BLaER1 (cell line): ENCODE measurements at regions not wholly inside any gene's neighbourhood (a gene's known extent, or its start where the extent isn't known, plus 50 kb on each side); places are given as distances from the start of the nearest gene placed in this dataset.
A peak's percentile ranks its signal among the peaks of the same experiment; 100 is the strongest.

ENCODE experiments used
- H3K27ac ChIP-seq: shearing (Covaris generic); formaldehyde crosslinking; 2 replicates; pipeline ENCODE4 v1.8.1; 2022
- H3K27me3 ChIP-seq: shearing (Covaris generic); formaldehyde crosslinking; 2 replicates; pipeline ENCODE4 v1.8.1; 2022
- H3K36me3 ChIP-seq: shearing (Covaris generic); formaldehyde crosslinking; 2 replicates; pipeline ENCODE4 v1.8.1; 2022
- H3K4me1 ChIP-seq: shearing (Covaris generic); formaldehyde crosslinking; 2 replicates; pipeline ENCODE4 v1.8.1; 2022
- H3K4me2 ChIP-seq: shearing (Covaris generic); formaldehyde crosslinking; 2 replicates; pipeline ENCODE4 v1.8.1; 2022
- H3K4me3 ChIP-seq: shearing (Covaris generic); formaldehyde crosslinking; 2 replicates; pipeline ENCODE4 v1.8.1; 2022
- H3K9ac ChIP-seq: shearing (Covaris generic); formaldehyde crosslinking; 2 replicates; pipeline ENCODE4 v1.8.1; 2022
- H3K9me3 ChIP-seq: shearing (Covaris generic); formaldehyde crosslinking; 2 replicates; pipeline ENCODE4 v1.8.1; 2022
- H4K20me1 ChIP-seq: shearing (Covaris generic); formaldehyde crosslinking; 2 replicates; pipeline ENCODE4 v1.8.1; 2022
- Cebpa-rat ChIP-seq: shearing (Covaris generic); IDR thresholded peaks from 2 replicates; pipeline ENCODE4 v1.8.1; 2022

DNA sequence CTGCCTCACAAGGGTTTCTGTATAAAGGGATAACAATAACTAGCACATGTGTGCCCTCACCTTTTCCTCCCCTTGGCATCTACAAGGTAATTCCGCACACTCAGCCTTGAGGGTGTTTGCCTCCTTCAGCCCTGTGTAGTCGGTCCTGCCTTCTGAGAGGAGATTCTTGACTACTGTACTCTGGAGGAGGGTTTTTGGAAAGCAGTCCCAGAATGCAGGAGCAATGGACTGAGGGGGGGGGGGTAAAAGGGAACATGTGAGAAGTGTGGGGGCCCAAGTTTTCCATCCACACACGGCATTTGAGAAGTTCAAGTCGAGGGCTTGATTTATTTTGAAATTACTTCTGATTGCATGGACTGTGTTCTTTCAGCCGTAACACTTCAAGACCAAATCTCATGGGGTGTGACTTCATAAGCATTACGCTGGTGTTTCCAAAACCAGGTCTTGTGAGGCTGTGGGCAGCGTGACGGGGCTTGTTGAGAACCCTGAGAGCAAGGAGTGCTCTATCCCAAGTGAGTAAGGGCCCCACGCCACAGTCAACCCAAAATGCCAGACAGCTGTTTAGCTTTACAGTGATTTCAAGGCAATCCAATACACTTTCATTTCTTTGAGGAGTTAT, 198.7 kb upstream of the MEIS1 start:
- Histone ChIP-seq H3K36me3 (no peaks in the 10 kb centered on the region), H3K4me1 (peaks cover 39% of the 10 kb centered on the region), H4K20me1 (no peaks in the 10 kb centered on the region), H3K9ac (no peak overlapping the region), H3K27me3 (no peaks in the 10 kb centered on the region), H3K27ac (no peak overlapping the region), H3K9me3 (no peaks in the 10 kb centered on the region), H3K4me2 (peak overlapping the region; percentile 63), H3K4me3 (no peak overlapping the region)
- TF ChIP-seq Cebpa-rat = no peak

DNA sequence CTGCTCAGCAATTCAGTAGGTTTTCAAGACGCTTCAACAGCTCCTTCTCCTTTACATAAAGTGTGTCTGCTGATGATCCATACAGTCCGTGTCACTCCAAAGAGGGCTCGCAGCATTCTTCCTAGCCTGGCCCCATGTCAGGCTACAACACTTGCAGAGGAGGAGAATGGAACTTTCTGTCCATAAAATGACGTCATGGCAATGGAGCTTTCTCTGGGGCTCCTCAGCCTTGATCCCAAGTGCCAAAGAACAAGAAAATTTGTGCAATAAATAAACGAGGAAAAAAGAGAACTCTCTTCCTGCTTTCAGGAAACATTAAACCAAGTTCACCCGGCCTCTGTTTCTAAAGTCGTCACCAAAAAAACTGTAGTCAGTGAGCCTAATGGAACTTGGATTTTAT, 199.5 kb upstream of the MEIS1 start:
- Histone ChIP-seq H3K4me2 (peak overlapping the region; percentile 63; the same call in 1 of the 2 replicates), H3K27ac (no peak overlapping the region), H3K27me3 (no peaks in the 10 kb centered on the region), H3K4me1 (peaks cover 32% of the 10 kb centered on the region), H3K9me3 (no peaks in the 10 kb centered on the region), H3K4me3 (no peak overlapping the region), H4K20me1 (no peaks in the 10 kb centered on the region), H3K9ac (no peak overlapping the region), H3K36me3 (no peaks in the 10 kb centered on the region)
- TF ChIP-seq Cebpa-rat = no peak

DNA sequence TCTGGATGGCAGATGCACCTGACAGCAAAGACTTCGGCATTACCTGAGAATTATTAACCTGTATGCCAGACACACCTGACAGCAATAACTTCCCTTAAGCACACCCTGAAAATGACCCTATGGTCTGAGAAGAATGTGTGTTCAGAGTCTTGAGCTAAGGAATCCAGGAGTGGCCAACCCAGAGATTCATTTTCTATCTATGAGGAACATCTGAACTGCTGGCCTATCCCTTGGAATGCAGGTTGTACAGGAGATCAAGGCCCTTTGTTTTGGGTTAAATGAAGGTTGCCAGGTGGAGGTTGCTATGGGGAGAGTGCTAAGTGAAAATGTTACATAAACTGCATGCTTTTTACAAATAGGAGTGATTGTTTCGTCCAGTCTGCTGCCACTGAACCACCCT, 200.9 kb upstream of the MEIS1 start:
- H3K4me1 ChIP-seq = peaks cover 26% of the 10 kb centered on the region
- H3K9me3 ChIP-seq = no peaks in the 10 kb centered on the region
- H3K4me3 ChIP-seq = no peak overlapping the region
- H3K27ac ChIP-seq = no peak overlapping the region
- no peak overlapping the region for H3K9ac ChIP-seq
- no peak for TF ChIP-seq Cebpa-rat
- no peaks in the 10 kb centered on the region for H3K36me3 ChIP-seq
- no peaks in the 10 kb centered on the region for H3K27me3 ChIP-seq
- no peaks in the 10 kb centered on the region for H4K20me1 ChIP-seq
- no peak overlapping the region for H3K4me2 ChIP-seq

DNA sequence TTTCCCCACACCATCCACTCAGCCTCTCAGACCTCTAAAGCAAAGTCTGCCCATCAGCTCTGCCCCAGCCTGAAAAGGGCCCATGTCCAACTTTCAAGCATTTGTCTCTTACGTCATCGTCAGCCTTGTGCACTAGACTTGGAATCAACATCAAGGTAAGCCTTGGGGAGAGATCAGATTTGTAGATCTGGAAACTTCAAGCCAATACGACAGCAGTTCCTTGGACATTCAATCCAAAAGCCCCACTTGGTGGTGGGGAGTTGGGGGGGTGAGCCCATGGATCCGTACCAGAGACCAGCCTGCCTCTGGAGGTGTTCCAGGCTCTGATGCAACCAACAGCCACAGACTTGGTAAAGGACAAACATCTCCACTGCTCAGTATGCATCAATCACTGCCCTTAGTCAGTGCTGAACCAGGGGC, 206.8 kb upstream of the MEIS1 start:
- Histone ChIP-seq H3K4me3 (no peak overlapping the region), H3K4me1 (no peaks in the 10 kb centered on the region), H3K9me3 (no peaks in the 10 kb centered on the region), H3K27ac (no peak overlapping the region), H3K36me3 (no peaks in the 10 kb centered on the region), H3K4me2 (no peak overlapping the region), H4K20me1 (no peaks in the 10 kb centered on the region), H3K9ac (no peak overlapping the region), H3K27me3 (no peaks in the 10 kb centered on the region)
- TF ChIP-seq Cebpa-rat = no peak

DNA sequence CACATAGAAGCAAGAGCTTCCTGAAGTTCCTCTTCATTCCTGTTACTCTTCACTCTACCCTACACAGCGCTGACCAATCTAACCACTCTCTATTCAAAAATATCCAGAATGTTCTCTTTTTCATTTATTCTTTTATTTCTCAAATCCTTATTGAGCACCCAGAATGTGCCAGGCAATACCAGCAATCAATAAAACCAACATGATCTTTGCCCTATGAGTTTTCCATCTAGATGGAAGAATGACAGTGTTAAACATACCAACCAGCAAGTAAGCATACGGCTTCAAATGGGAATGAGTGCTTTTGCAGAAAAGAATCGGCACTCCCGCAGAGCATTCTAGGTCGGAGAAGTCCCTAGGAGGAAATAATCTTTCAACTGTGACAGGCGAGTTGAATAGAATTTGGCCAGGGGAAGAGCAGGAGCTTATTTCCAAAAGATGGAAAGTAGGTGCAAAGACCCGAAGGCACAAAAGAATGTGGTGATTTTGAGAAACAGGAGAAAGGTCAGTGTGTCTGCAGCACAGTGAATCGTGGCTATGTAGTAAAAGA, 217.8 kb upstream of the MEIS1 start:
- Histone ChIP-seq H4K20me1 (no peaks in the 10 kb centered on the region), H3K4me3 (no peak overlapping the region), H3K9me3 (no peaks in the 10 kb centered on the region), H3K27me3 (no peaks in the 10 kb centered on the region), H3K4me2 (no peak overlapping the region), H3K4me1 (no peaks in the 10 kb centered on the region), H3K27ac (no peak overlapping the region), H3K36me3 (no peaks in the 10 kb centered on the region), H3K9ac (no peak overlapping the region)
- no peak for TF ChIP-seq Cebpa-rat

DNA sequence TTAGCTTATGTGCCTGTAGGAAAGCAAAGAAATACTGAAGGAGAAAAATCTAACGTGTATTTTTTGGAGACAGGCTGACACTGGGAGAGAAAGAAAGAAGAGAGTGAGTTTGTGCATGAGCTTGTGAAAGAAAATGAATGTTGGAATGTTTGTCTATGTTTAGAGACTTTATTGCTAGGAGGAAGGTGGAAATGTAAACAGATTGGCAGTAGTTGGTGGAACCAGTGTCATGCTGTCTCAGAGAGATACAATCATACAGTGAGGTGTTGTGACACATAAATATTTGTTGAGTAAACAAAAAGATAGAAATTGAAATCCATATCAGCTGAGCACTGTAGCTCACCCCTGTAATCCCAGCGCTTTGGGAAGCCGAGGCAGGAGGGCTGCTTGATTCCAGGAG, 222.2 kb upstream of the MEIS1 start:
- Histone ChIP-seq H3K36me3 (no peaks in the 10 kb centered on the region), H3K4me3 (no peak overlapping the region), H3K4me2 (no peak overlapping the region), H3K27ac (no peak overlapping the region), H3K9me3 (no peaks in the 10 kb centered on the region), H4K20me1 (no peaks in the 10 kb centered on the region), H3K9ac (no peak overlapping the region), H3K27me3 (no peaks in the 10 kb centered on the region), H3K4me1 (no peaks in the 10 kb centered on the region)
- no peak for TF ChIP-seq Cebpa-rat

DNA sequence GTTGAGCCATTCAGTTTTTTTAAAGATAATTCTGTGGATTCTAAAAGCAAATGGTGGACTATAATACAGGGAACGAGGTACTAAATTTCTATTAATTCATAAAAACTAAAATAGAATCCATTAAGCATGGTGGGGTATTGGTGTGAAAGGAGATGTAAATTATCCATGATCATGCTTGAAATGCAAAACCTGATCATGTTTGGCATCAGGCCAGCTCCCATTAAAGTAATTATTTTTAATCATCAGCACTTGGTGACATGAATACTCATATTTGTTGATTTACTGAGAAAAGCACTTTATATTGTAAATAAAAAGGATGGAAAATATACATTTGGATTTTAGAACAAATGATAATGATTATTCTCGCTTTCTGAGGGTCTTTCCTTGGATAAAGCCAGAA, 232.3 kb upstream of the MEIS1 start:
- Histone ChIP-seq H3K27me3 (no peaks in the 10 kb centered on the region), H3K4me1 (no peaks in the 10 kb centered on the region), H3K9me3 (no peaks in the 10 kb centered on the region), H3K4me3 (no peak overlapping the region), H4K20me1 (no peaks in the 10 kb centered on the region), H3K27ac (no peak overlapping the region), H3K9ac (no peak overlapping the region), H3K4me2 (no peak overlapping the region), H3K36me3 (no peaks in the 10 kb centered on the region)
- TF ChIP-seq Cebpa-rat = no peak

DNA sequence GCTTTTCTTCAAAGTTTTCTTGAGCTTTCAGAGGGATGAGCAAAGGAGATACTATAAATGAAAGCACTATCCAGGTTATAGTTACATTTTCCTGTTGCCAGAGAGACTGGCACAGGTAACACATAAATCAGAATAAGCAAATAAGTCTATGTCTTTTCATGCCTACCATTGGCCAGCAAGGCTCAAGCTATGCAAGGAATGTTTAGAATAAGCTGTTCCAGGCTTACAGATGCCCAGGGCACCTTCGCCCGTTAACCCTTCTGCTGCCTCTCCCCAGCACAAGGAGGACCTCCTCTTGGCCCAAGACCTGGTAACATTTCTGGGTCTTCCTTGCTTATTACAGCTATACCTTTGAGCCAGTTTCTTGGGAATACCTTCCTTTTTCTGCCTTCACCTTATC, 233.7 kb upstream of the MEIS1 start:
- Histone ChIP-seq H3K9me3 (no peaks in the 10 kb centered on the region), H3K27me3 (no peaks in the 10 kb centered on the region), H3K4me2 (no peak overlapping the region), H3K9ac (no peak overlapping the region), H3K4me3 (no peak overlapping the region), H3K27ac (no peak overlapping the region), H3K36me3 (no peaks in the 10 kb centered on the region), H4K20me1 (no peaks in the 10 kb centered on the region), H3K4me1 (no peaks in the 10 kb centered on the region)
- TF ChIP-seq Cebpa-rat = no peak

DNA sequence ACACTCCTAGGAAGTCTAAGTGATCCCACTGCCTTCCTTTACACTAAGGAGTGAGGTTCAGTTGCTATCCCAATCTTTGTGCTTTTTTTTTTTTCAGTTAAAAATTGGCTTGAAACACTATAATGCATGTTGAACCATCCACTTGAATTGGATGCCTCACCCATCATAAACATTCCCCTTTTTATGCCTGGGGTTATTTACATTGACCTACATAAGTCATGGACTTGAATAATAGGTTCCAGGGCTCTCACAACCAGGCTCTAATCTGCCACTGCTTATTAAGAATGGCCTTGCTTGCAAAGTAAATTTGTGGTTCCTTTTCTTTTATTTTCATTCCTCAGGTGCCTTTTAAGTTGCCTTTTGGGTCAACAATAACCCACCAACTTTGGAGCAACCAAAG, 236.1 kb upstream of the MEIS1 start:
- Histone ChIP-seq H3K36me3 (no peaks in the 10 kb centered on the region), H3K4me2 (no peak overlapping the region), H3K27ac (no peak overlapping the region), H3K9ac (no peak overlapping the region), H4K20me1 (no peaks in the 10 kb centered on the region), H3K4me3 (no peak overlapping the region), H3K27me3 (no peaks in the 10 kb centered on the region), H3K4me1 (no peaks in the 10 kb centered on the region), H3K9me3 (no peaks in the 10 kb centered on the region)
- TF ChIP-seq Cebpa-rat = no peak

DNA sequence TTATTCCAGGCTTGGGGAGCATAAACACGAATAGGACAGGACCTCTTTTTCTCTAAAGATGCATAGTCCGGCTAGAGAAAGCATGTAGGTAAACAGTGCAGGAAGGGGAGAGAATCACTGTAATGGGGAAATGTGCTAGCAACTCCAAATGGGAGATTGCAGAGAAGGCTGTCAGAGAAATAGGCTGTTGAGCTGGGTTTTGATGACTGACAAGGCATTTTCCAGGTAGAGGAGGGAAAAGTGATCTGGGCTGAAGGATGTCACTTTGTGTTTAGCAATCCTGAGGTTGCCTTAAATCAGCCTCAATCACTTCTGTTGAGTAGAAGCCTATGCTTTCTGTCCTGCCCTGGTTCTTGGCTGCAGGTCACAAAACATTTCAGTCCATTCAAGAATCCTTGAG, 242.0 kb upstream of the MEIS1 start:
- Histone ChIP-seq H3K4me1 (no peaks in the 10 kb centered on the region), H3K9ac (no peak overlapping the region), H4K20me1 (no peaks in the 10 kb centered on the region), H3K36me3 (no peaks in the 10 kb centered on the region), H3K9me3 (no peaks in the 10 kb centered on the region), H3K27me3 (no peaks in the 10 kb centered on the region), H3K4me2 (no peak overlapping the region), H3K27ac (no peak overlapping the region), H3K4me3 (no peak overlapping the region)
- no peak for TF ChIP-seq Cebpa-rat

DNA sequence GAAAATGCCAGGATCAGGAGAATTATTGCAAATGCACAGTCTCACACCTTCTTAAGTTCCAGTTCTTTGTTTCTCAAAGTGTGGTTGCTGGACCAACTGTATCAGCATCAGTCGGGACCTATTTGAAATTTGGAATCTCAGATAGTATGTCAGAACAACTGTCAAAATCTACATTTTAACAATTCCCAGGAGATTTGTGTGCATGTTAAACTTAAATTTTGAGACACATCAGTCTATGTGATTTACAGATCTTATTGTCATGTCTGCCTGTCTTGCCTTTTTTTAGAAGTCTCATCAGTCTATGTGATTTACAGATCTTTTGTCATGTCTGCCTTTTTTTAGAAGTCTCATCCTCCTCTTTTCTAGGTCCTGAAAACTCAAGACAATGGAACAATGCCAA, 243.6 kb upstream of the MEIS1 start:
- H3K9ac ChIP-seq = no peak overlapping the region
- no peaks in the 10 kb centered on the region for H4K20me1 ChIP-seq
- no peak overlapping the region for H3K4me3 ChIP-seq
- H3K36me3 ChIP-seq = no peaks in the 10 kb centered on the region
- H3K27me3 ChIP-seq = no peaks in the 10 kb centered on the region
- no peak for TF ChIP-seq Cebpa-rat
- H3K9me3 ChIP-seq = no peaks in the 10 kb centered on the region
- H3K27ac ChIP-seq = no peak overlapping the region
- H3K4me1 ChIP-seq = no peaks in the 10 kb centered on the region
- H3K4me2 ChIP-seq = no peak overlapping the region
